ENCODE measurements at regions not wholly inside any gene's neighbourhood (a gene's known extent, or its start where the extent isn't known, plus 50 kb on each side); places are given as distances from the start of the nearest gene placed in this dataset.

GRCh38 chr6:48388044-48388443, 277.0 kb upstream of the PTCHD4 start:
- TF ChIP-seq CTCF (IDR thresholded peaks at IDR 0.05; ENCODE audit: insufficient read depth, low read length, poor library complexity, severe bottlenecking) (no peak), EZH2phosphoT487 (conservative IDR thresholded peaks at IDR 0.05; ENCODE audit: low read length) (no peak)
